ENCODE measurements at regions not wholly inside any gene's neighbourhood (a gene's known extent, or its start where the extent isn't known, plus 50 kb on each side); places are given as distances from the start of the nearest gene placed in this dataset.

DNA sequence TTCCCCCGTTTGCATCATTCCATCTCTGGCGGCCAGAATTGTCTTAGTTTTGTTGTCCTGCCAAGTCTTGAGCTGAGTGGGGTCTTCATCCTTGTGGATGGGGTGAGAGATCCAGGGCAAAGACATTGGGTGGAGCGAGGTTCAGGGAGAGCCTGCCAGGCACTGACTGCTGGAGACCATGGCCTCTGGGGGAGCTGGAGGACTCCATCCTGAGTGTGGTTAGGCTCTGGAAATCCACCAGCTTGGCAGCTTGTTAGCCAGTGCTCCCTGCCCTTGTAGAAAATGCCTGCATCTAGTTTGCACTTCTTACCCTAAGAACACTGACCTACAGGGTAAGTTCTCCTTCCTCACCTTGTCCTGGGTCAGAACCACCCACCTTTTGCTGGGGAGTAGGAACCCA, 97.2 kb upstream of the ZNF536 start:
- Histone ChIP-seq H3K4me3 (ENCODE audit: low read length) (no peak overlapping the region), H3K9me3 (ENCODE audit: control insufficient read depth, low read length) (peaks cover 16% of the 10 kb centered on the region), H3K9ac (ENCODE audit: low read length) (no peak overlapping the region), H3K4me1 (ENCODE audit: control insufficient read depth, insufficient read depth, low read length) (no peaks in the 10 kb centered on the region), H3K36me3 (ENCODE audit: control insufficient read depth, insufficient read depth, low read length, severe bottlenecking) (no peaks in the 10 kb centered on the region), H3K27me3 (replicated peaks; ENCODE audit: control insufficient read depth, insufficient read depth, low read length) (peaks cover 4% of the 10 kb centered on the region)
- DNase-seq (ENCODE audit: low read depth) = no peak

DNA sequence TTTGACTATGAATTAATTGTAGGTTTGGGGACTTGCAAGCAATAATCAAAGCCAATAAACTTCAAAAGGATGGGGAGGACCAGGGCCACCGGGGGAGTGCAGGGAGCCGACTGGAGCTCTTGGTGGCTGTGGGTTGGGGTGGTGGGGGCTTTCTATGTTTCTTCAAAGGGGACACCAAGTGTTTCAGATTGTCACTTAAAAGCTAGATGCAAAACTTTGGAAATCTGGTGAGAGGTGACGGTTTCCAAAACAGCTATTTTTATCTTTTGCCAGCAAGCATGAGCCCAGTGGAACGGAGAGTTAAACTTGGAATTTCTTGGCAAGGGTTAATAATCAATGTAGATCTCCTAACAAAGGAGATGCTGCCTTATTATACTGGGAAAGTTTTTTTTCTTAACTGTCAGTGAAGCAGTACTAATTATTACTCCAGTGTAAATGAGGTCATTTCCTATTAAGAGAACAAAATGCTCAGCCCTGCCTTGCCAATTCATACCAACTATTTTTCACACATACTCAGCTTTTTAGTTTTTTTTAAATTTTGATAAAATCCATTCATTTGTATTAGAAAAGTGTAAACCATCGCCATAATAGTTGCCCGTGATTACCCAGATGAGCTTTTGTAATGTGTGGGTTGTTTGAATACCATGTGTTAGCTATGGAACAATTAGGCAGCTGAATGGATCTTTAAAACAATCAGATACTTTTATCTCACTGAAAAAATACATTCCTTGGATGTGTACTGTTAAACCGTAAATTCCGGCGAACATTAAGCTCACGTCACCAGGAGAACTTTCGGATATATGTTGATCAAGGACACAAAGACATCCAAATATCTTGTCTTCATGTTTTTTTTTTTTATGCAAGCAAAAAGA, 95.9 kb upstream of the ZNF536 start:
- Histone ChIP-seq H3K9ac (ENCODE audit: low read length) (no peak overlapping the region), H3K4me1 (ENCODE audit: control insufficient read depth, insufficient read depth, low read length) (no peaks in the 10 kb centered on the region), H3K36me3 (ENCODE audit: control insufficient read depth, insufficient read depth, low read length, severe bottlenecking) (no peaks in the 10 kb centered on the region), H3K9me3 (ENCODE audit: control insufficient read depth, low read length) (peaks cover 16% of the 10 kb centered on the region), H3K27me3 (replicated peaks; ENCODE audit: control insufficient read depth, insufficient read depth, low read length) (peaks cover 4% of the 10 kb centered on the region), H3K4me3 (ENCODE audit: low read length) (no peak overlapping the region)
- no peak for DNase-seq (ENCODE audit: low read depth)

DNA sequence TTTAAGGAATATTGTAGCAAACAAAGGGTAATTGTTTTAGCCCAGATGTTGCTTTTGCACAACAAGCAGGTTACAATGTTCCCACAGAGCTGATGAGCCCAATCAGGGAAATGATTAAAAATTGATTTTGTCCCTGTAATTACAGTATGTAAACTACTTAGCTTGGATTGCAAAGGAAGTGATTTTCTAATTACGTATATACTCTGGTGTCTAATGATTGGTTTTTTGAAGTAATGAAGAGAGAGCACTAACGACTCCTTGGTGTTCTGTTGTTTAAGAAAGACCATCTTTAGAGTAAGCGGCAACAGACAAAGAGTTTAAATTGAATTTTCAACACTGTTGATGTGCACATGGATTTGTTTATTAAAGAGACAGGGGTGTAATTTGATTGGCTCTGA, 95.3 kb upstream of the ZNF536 start:
- Histone ChIP-seq H3K4me1 (ENCODE audit: control insufficient read depth, insufficient read depth, low read length) (no peaks in the 10 kb centered on the region), H3K9ac (ENCODE audit: low read length) (no peak overlapping the region), H3K36me3 (ENCODE audit: control insufficient read depth, insufficient read depth, low read length, severe bottlenecking) (no peaks in the 10 kb centered on the region), H3K4me3 (ENCODE audit: low read length) (no peak overlapping the region), H3K27me3 (replicated peaks; ENCODE audit: control insufficient read depth, insufficient read depth, low read length) (peaks cover 4% of the 10 kb centered on the region), H3K9me3 (ENCODE audit: control insufficient read depth, low read length) (peaks cover 16% of the 10 kb centered on the region)
- no peak for DNase-seq (ENCODE audit: low read depth)

DNA sequence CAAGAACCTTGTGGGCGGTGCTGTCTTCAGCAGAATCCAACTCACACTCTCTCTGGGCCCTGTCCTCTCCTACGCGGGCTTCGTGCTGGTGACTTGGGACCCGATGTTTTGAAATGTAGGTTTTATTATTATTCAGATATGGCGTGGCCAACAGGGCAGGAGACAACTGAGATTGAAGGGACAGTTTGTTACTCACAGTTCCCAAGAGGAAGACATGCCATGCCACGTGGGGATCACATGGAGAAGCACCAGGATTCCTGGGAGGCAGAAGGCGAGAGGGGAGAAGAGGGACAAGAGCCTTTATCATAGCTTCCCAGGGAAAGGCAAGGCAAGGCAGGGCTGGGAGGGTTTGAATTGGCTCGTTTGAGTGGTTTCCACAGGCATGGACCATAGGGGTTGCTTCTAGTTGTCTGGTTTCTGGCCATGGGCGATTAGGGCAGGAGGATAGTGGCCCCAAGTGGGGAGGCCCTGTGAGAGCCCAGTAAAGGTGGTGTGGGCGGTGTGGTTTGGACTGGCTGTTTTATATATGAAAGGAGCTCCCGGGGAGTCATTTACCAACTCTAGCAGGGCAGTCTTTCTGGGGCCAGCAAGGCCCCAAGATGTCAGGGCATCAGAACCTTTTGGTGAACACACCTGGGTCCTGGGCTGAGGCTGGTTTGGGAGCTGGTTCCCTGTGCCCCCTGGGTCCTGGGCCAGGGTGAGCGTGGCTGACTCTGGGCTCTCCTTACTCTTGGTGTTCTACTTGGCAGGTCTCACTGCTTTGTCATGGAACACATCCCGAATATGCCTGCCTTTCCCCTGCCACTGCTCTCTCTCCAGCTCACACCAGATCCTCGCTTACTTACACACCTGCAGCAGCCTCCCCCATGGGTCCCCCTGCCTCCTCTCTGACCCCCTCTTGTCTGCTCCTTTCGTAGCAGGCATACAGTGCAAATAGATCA, 94.0 kb upstream of the ZNF536 start:
- H3K9me3 ChIP-seq (ENCODE audit: control insufficient read depth, low read length) = peaks cover 5% of the 10 kb centered on the region
- no peak overlapping the region for H3K9ac ChIP-seq (ENCODE audit: low read length)
- no peak overlapping the region for H3K4me3 ChIP-seq (ENCODE audit: low read length)
- no peak for DNase-seq (ENCODE audit: low read depth)
- H3K4me1 ChIP-seq (ENCODE audit: control insufficient read depth, insufficient read depth, low read length) = no peaks in the 10 kb centered on the region
- H3K36me3 ChIP-seq (ENCODE audit: control insufficient read depth, insufficient read depth, low read length, severe bottlenecking) = no peaks in the 10 kb centered on the region
- peaks cover 11% of the 10 kb centered on the region for H3K27me3 ChIP-seq (replicated peaks; ENCODE audit: control insufficient read depth, insufficient read depth, low read length)

DNA sequence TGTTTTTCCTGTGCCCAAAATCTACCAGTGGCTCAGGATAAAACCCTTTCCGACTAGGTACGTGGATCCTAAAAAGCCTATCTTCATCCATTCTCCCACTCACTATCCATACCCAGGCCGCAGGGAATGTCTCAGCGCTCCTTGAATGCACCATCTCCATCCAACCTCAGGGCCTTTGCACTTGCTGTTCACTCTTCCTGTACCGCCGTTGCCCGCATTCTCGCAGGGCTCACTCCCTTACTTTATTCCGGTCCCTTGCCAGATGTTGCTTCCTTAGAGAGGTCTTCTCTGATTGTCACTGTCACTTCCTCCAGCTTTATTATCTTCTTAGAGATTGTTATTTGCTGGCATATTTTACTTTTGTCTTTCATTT, 93.3 kb upstream of the ZNF536 start:
- H3K4me1 ChIP-seq (ENCODE audit: control insufficient read depth, insufficient read depth, low read length) = no peaks in the 10 kb centered on the region
- no peaks in the 10 kb centered on the region for H3K36me3 ChIP-seq (ENCODE audit: control insufficient read depth, insufficient read depth, low read length, severe bottlenecking)
- no peak overlapping the region for H3K9ac ChIP-seq (ENCODE audit: low read length)
- peaks cover 11% of the 10 kb centered on the region for H3K27me3 ChIP-seq (replicated peaks; ENCODE audit: control insufficient read depth, insufficient read depth, low read length)
- H3K9me3 ChIP-seq (ENCODE audit: control insufficient read depth, low read length) = no peaks in the 10 kb centered on the region
- no peak overlapping the region for H3K4me3 ChIP-seq (ENCODE audit: low read length)
- no peak for DNase-seq (ENCODE audit: low read depth)

DNA sequence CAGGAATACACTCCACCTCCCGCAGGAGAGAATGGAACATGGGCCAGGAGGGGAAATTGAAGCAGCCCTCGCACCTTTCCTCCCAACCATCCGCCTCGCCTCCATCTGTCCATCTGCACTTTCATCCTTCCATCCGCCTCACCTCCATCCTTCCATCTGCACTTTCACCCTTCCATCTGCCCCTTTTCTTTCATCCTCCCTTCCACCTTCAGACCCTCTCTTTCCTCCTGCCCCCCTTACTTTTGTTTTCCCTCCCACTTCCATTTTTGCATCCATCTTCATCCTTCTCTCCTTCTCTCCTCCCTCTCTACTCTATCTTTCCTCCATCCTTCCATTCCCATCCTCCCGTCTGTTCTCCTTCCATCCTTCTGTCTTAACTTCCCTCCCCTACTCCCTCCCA, 92.2 kb upstream of the ZNF536 start:
- Histone ChIP-seq H3K27me3 (replicated peaks; ENCODE audit: control insufficient read depth, insufficient read depth, low read length) (peaks cover 7% of the 10 kb centered on the region), H3K4me3 (ENCODE audit: low read length) (no peak overlapping the region), H3K36me3 (ENCODE audit: control insufficient read depth, insufficient read depth, low read length, severe bottlenecking) (no peaks in the 10 kb centered on the region), H3K9ac (ENCODE audit: low read length) (no peak overlapping the region), H3K4me1 (ENCODE audit: control insufficient read depth, insufficient read depth, low read length) (no peaks in the 10 kb centered on the region), H3K9me3 (ENCODE audit: control insufficient read depth, low read length) (no peaks in the 10 kb centered on the region)
- DNase-seq (ENCODE audit: low read depth) = no peak

DNA sequence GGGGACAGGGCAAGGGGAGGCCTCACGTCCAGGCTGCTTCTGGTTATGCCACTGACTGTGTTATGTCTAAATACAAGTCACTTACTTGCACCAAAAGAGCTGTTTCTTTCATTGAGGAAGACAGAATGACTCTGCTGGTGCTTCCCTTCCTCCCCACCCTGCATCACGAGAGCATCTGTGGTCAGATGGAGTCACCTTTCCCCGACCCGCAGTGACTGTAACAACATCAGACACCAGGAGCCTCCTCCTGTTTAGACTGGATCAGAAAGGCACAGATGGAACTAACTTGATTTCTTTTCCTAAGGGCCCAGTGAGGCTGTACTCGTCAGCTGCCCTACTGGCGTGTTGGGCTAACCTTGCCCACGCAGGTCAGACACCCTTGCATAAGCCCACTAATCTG, 90.3 kb upstream of the ZNF536 start:
- DNase-seq (ENCODE audit: low read depth) = no peak
- H3K9me3 ChIP-seq (ENCODE audit: control insufficient read depth, low read length) = no peaks in the 10 kb centered on the region
- H3K27me3 ChIP-seq (replicated peaks; ENCODE audit: control insufficient read depth, insufficient read depth, low read length) = peaks cover 7% of the 10 kb centered on the region
- H3K9ac ChIP-seq (ENCODE audit: low read length) = no peak overlapping the region
- H3K36me3 ChIP-seq (ENCODE audit: control insufficient read depth, insufficient read depth, low read length, severe bottlenecking) = no peaks in the 10 kb centered on the region
- H3K4me1 ChIP-seq (ENCODE audit: control insufficient read depth, insufficient read depth, low read length) = no peaks in the 10 kb centered on the region
- H3K4me3 ChIP-seq (ENCODE audit: low read length) = no peak overlapping the region

DNA sequence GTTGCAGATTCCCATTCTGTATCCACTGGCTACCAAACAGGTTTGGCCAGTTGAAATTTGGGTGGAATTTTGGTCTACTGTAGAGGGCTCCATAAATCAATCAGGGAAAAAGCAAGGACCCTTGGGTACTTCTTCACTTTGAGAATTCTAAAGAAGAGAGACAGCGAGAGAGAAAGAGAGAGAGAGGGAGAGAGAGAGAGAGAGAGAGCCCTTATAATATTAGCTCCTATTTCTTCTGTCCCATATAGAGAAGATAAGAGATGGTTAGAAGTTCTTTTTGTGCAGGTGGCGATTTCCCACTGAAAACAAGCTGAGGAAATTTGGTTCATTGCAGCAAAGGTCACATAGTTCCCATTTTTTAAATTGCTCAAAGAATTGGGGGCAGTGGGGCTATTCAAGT, 88.6 kb upstream of the ZNF536 start:
- no peaks in the 10 kb centered on the region for H3K9me3 ChIP-seq (ENCODE audit: control insufficient read depth, low read length)
- H3K9ac ChIP-seq (ENCODE audit: low read length) = no peak overlapping the region
- no peak overlapping the region for H3K4me3 ChIP-seq (ENCODE audit: low read length)
- no peaks in the 10 kb centered on the region for H3K4me1 ChIP-seq (ENCODE audit: control insufficient read depth, insufficient read depth, low read length)
- no peaks in the 10 kb centered on the region for H3K36me3 ChIP-seq (ENCODE audit: control insufficient read depth, insufficient read depth, low read length, severe bottlenecking)
- H3K27me3 ChIP-seq (replicated peaks; ENCODE audit: control insufficient read depth, insufficient read depth, low read length) = peaks cover 7% of the 10 kb centered on the region
- DNase-seq (ENCODE audit: low read depth) = no peak

DNA sequence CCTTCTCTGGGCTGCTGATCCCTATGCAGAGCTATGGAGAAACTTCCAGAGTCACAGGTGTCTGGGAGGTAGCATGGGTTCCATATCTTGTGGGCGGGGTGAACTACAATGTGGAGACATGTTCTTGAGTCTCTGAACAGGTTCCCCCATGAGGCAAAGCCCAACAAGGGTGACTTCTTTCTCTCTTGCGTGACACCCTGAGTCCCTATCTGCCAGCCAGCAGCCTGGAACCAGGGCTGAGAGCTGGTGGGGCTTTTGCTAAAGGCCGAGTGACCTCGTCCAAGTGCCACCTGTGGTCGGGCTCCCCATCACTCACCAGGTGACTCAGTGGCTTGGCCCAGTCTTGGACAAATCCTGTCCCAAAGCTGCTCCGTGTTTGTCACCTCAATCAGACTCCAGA, 88.0 kb upstream of the ZNF536 start:
- no peaks in the 10 kb centered on the region for H3K36me3 ChIP-seq (ENCODE audit: control insufficient read depth, insufficient read depth, low read length, severe bottlenecking)
- H3K4me1 ChIP-seq (ENCODE audit: control insufficient read depth, insufficient read depth, low read length) = no peaks in the 10 kb centered on the region
- H3K9ac ChIP-seq (ENCODE audit: low read length) = no peak overlapping the region
- DNase-seq (ENCODE audit: low read depth) = no peak
- H3K4me3 ChIP-seq (ENCODE audit: low read length) = no peak overlapping the region
- H3K9me3 ChIP-seq (ENCODE audit: control insufficient read depth, low read length) = no peaks in the 10 kb centered on the region
- peaks cover 7% of the 10 kb centered on the region for H3K27me3 ChIP-seq (replicated peaks; ENCODE audit: control insufficient read depth, insufficient read depth, low read length)

DNA sequence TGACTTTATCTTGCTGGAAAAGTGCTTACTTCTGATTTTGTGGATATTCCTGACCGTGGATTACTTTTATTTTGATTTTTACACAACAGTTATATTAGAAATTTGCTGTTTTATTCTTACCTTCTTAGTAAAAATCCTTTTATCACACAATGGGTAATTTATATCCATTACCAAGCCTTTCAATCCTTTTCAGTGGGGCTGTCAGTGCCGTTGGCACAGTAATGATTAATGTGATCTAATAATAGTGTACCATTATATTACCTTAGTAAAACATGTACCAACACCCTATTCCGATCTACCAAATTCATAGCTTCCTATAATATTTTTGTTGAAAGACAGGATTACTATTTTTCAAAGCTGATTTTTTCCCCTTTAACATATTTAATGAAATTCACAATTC, 87.3 kb upstream of the ZNF536 start:
- H3K27me3 ChIP-seq (replicated peaks; ENCODE audit: control insufficient read depth, insufficient read depth, low read length) = peaks cover 7% of the 10 kb centered on the region
- no peak for DNase-seq (ENCODE audit: low read depth)
- H3K4me3 ChIP-seq (ENCODE audit: low read length) = no peak overlapping the region
- no peaks in the 10 kb centered on the region for H3K4me1 ChIP-seq (ENCODE audit: control insufficient read depth, insufficient read depth, low read length)
- H3K36me3 ChIP-seq (ENCODE audit: control insufficient read depth, insufficient read depth, low read length, severe bottlenecking) = no peaks in the 10 kb centered on the region
- no peak overlapping the region for H3K9ac ChIP-seq (ENCODE audit: low read length)
- no peaks in the 10 kb centered on the region for H3K9me3 ChIP-seq (ENCODE audit: control insufficient read depth, low read length)

DNA sequence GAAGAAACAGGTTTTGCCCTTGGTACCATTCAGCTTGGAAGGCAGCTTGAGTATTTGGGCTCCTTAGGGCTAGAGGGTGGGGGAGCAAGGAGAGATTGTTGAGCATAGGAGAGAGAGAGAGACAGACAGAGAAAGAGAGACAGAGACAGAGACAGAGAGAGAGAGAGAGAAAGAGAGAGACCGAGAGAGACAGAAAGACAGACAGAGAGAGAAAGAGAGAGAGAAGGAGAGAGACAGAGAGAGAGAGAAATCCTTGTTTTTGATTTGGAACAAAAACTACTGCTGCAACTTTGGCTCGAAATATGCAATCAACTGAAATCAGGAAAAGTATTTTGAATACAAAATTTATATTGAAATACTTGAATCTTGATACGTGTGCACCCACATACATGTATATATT, 85.8 kb upstream of the ZNF536 start:
- DNase-seq (ENCODE audit: low read depth) = no peak
- no peaks in the 10 kb centered on the region for H3K9me3 ChIP-seq (ENCODE audit: control insufficient read depth, low read length)
- no peak overlapping the region for H3K4me3 ChIP-seq (ENCODE audit: low read length)
- no peaks in the 10 kb centered on the region for H3K36me3 ChIP-seq (ENCODE audit: control insufficient read depth, insufficient read depth, low read length, severe bottlenecking)
- H3K27me3 ChIP-seq (replicated peaks; ENCODE audit: control insufficient read depth, insufficient read depth, low read length) = peaks cover 7% of the 10 kb centered on the region
- H3K9ac ChIP-seq (ENCODE audit: low read length) = no peak overlapping the region
- H3K4me1 ChIP-seq (ENCODE audit: control insufficient read depth, insufficient read depth, low read length) = no peaks in the 10 kb centered on the region

Measured in adipocyte (in vitro differentiated cells).